NCI-H2081 treated with DMSO at 0.1 percent for 48 hours (cell line): ENCODE measurements at regions not wholly inside any gene's neighbourhood (a gene's known extent, or its start where the extent isn't known, plus 50 kb on each side); places are given as distances from the start of the nearest gene placed in this dataset.

Experiments
- DNase-seq: peaks from one replicate; lab custom pipeline; 2025; lab: John Stamatoyannopoulos, UW

DNA sequence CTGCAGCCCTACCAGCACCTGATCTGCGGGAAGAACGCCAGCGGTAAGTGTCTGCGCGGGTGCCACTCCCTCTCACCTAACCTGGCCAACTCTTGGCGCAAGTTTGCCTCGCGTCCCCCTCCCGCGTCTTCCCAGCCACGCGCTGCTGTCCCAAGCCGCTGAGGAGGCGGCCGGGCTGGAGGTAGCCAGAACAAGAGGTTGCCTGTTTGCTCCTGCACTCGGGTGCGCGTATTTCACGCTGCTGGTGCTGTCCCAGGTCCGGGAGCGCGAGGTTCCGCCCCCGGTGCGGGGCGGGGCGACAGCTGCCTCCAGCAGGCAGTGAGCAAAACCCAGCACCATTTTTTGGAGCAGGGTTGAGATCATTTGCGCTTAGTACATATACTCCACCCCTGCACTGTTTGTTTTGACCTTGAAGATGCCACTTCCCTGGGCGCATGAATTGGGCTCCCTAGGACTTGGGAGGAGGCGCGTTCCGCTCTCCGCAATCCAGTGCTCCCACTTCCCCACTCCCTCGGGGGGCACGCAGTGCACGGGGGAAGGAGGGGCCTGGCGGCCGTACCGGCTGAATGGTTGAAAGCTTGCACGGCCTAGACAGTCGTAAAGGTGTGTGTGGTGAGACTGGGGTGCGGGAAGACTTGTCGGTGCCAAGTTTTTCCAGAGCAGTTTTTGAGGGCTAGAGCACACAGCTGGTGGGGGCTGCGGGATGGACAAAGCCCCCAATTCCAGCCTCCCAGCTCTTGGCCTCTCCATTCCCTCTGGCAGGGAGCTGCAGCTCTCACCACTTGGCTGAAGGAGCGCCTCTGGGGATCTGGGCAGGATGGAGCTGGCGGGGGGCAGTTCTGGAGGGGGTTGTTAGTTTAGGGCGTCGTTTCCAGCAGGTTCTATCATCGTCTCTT is 226.9 kb upstream of the CRY1 start:
- DNase-seq = no peak

DNA sequence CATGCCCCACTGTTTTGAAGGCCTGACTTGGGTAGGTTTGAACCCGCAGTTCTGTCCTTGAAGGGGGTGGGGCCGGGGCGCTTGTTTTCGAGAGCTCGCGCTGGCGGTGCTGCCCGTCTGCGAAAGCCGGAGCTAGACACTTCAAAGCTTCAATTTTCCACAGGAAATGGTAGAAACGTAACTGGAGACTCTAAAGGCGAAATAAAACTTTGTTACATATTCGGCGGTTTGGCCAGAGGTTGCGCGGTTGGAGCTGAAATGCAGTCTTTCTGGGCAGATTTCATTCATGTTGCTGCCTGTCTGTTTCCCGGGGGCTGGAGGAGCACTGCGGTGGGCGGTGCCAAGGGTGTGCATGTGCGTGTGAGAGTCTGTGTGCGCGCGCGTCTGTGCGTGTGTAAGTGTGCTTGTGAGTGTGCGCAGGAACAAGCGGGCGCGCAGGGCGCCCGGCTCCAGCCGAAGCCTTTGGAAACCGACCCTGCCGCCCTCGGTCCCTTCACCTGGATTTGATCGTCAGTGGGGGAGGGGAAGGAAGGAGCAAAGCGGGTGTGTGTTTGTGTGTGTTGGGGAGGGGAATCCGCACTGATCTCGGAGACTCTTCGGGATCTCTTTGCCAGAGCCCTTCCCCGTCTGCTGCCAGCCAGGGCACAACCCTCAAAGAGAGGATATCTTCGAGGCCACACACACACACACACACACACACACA is 227.7 kb upstream of the CRY1 start:
- DNase-seq = no peak

DNA sequence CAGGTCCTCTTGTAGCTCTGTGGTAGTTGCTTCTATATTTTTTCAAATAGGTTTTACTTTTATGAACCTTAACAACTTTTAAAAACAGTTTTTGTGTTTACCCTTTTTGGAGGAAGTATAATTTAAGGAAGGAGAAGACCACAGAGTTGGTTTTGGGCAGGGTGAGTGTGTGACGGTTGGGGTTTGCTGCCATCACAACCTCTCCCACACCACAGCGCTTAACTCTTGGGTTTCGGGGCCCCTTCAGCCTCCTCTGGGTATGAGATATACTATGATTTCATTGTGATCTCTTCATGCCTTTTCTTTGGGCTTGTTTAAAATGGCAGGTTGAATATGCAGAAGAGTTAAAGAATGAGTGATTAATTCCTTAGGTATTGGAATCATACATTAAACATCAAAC is 228.7 kb upstream of the CRY1 start:
- DNase-seq = no peak

DNA sequence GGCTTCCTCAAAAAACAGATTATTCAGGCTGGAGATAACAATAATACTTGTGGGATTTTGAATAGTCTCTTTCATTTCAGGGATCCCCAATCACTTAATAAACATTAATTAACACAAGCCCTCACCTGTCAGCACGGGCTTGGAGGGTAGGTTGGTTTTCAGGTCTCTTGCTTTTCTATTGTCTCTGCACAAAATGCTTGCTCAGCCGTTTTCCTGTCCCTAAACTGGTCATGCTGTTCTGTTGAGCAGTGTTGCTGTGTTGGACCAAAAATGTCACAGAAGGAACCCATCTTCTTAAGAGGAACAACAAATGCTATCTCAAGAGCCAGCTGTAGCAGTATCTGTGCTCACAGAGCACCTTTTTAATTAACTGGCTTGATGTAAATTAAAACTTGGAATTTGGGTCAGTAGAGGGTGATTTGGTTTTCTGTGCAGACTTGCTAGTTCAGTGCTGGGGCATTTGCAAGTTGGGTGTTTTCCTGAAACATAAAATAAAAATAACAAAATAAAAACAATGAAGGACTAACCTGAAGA is 231.8 kb upstream of the CRY1 start:
- DNase-seq = no peak

DNA sequence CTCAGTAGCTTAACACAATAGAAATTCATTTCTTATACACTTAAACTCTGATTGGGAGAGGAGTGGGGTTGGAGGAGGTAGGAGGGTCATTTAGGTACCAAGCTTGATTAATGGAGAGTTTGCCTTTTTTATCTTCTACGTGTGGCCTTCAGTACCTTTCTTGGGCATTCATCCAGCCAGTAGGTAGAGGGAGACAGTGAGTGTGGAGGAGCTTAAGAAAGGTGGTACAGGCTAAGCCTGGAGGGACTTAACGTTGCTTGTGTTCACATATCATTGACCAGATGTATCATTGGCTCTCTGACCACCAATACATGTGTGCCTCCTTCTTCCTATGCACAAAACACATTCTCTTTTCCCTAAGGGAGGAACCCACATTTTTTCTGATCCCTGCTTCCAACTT is 232.9 kb upstream of the CRY1 start:
- no peak for DNase-seq

DNA sequence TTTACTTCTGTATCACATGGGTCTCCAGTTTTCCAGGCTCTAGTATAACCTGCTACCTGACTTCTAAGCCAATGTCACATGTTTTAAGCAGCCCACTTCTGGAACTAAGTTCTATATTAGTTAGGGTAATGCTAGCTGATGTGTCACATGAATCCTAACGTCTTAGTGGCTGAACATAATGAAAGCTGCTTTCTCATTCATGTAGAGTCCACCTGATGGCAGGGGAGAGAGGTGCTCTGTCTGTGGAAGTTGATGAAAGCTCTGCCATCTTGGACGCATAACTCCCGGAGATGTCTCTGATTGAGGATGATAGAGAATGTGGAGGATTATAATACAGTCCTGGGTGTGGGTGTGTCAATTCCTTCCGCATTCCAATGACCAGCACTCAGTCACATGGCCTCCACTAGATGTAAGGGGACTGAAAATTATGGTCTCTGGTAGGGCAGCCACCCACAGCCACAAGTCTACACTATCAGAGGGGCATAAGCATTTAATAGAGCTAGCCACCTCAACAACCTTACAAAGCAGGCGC is 234.4 kb upstream of the CRY1 start:
- DNase-seq = no peak

DNA sequence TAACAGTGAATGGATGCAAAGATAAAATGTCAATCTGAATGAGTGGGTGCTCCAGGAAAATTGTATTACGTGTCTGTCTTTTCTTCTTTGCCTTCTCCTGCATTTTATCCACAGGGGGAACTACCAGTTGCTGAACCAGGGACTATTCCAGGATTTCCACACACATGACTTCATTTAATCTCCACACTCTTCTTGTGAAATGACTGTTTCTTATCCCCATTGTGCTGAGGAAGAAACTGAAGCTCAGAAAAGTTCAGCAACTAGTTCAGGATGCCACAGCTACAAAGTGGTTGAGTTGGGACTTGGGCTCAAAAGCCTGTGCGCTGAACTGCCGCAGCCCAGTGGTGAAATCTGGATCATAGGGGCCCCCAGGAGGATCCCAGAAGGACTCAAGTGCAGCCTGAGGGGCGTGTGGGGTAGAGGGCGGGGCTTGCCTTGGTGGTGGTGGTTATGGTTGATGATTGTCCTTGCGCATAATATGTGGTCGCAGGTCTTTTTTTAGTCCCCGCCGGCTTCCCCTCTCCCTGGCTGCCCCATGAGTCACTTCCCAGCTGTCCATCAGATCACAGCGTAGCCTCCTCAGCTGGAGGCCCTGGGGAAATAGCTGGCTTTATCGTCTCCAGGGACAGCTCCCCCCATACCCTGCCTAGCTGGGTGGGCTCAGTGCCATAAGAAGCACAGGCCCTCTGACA is 235.2 kb upstream of the CRY1 start:
- no peak for DNase-seq

DNA sequence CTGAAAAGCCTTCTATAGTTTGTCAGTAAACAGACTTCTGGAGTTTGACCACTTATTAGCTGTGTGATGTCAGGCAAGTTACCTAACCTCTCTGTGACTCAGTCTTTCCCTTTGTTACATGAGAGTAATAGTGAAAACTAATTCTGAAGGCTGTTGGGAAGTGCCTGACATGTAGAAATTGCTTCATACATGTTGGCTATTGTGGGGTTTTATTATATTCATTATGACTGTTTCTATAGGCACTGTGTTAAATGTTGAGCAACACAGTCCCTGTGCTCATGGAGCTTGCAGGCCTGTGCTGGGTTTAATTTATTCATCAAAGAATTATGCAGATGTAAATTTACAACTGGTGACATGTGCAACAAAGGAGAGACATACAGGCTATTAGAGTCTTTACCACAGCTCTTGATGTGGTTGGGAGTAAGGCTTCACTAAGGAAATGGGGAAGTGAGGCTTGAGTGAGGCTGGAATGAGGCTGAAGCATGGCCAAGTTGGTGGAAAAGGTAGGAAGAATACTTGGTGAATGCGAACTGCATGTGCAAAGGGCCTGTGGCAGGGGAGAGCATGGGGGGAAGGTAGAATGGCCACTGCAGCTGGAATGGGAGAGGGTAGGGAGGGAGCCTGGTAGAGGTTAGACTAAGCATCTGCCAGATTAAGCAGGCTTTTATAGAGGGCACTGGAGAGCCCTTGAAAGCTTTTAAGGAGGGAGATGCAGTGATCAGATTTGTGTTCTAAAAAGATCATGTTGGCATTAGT is 236.4 kb upstream of the CRY1 start:
- DNase-seq = no peak

DNA sequence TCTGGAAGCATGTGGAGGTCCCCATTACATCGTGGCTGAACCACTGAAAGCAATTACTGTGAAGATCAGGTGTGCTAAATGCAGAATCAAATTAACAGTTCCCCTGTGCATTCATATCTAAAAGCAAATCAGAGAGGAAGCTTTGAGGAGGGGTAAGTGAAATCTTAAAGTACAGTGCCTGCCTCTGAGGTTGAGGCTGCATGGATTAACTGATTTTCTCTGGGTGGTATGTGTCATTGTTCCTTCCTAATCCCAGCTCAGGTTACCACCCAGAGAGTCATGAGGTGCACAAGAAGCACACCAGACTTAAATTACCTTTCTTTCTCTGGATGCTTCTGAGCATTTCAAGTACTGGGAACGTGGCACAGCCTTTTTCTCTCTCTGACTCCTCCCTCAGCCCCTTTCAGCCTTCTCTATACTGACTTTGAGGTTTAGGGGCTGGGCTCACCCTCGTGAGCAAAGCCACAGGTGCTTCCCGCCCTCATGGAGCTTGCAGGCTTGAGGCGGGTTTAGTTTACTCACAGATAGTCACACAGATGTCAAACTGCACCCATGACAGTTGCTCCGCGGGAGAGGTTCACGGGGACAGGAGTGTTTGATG is 237.6 kb upstream of the CRY1 start:
- DNase-seq = no peak

DNA sequence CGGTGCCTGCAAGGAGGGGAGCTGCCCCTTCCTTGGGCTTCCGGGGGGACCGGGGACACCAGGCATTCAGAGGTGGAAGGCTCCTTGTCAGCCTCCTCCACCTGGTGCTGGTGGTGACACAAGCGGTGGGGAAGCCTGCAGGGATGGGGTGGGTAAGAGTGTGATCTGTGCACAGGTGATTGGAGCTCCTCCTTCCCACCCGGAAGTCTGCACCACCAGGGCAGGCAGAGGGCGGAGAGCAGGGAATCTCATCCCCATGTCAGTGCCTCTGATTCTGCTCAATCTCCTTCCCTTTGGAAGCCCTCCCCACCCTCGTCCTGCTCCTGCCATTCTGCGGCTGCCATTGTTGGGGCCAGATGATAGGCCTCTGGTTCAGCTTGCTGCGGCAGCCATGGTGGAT is 238.1 kb upstream of the CRY1 start:
- no peak for DNase-seq

DNA sequence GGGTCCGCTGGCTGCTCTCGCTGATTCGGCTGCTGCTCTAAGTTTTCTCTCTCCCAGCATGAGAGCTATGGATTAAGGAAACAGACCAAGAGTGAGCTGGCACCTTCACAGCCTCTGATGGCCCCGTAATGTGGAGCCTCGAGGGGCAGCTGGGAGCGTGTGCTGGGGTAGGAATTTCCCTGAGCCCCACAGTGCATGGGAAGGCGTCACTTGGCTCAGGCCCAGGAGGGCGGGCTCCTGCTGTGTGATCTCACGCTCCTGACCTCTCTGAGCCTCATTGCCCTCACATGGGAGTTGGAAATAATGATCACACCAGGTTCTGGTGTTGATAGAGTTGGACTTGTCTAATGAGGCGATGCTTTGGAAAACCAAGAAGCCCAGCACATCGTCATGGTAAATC is 238.6 kb upstream of the CRY1 start:
- DNase-seq = no peak

DNA sequence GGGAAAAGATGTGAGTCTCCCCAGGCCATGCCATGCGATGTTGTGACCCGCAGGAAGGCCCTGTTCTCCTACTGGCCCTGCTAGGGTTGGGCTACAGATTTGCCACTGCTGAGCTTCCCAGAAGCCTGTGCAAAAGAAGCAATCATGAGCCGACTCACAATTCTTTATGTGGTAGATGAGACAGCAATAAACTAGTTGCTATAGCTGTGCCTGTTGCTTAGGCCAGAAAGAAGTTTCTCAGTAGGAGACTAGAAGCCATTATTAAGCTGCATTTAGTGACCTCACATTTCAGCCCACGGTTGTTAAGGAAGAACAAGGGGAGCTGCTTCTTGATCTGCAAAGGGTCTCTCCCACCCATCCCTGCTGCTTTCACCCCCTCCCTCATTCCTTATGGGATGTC is 239.4 kb upstream of the CRY1 start:
- DNase-seq = no peak

DNA sequence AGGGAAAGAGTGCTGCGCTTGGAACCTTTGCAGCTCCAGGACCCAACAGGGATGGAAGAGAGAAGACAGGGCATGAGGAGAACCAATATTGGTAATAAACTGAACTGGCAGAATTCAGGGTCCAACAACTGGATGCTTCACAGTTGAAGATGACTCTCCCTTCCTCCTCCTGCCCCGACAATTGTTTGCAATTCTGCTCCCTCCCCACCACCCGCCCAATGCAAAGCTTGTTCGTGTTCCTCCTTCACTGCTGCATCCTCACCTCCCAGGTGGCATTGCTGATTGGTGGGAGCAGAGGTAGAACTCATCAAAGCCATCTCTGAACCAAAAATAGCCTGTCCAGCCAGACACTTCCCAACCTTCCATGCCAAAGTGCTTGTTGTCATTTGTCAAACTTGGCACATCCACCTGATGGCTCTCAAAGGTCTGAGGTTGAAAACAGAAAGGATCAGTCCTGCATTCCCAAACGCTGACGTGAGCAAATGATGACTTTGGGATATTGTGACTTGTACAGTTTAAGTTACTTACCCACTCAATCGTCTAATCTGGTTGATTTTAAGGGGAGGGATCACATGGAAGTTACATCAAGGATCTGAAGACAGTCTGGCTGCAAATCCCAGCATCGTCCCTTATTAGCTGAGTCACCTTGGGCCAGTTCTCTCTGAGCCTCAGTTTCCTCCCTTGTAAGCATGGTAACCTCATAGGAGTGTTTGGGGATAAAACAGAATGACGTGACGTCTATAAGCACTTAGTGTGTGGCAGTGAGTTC is 242.6 kb upstream of the CRY1 start:
- DNase-seq = no peak

DNA sequence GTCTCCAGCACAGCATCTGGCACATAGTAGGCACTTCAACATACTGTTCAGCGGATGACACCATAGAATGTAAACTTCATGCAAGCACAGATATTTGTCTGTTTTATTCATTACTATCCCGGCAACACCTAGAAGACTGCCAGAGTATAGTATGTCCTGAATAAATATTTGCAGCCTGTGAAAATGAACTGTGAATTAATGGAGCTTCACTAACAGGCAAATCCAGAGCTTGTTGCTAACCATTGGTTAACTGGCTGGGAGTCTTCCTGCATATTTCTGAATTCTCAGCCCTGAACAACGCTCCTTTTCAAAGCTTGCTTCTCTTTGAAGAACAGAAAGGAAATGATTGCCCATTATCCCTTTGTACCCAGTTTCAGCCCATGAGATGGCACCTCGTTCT is 243.3 kb upstream of the CRY1 start:
- DNase-seq = no peak

DNA sequence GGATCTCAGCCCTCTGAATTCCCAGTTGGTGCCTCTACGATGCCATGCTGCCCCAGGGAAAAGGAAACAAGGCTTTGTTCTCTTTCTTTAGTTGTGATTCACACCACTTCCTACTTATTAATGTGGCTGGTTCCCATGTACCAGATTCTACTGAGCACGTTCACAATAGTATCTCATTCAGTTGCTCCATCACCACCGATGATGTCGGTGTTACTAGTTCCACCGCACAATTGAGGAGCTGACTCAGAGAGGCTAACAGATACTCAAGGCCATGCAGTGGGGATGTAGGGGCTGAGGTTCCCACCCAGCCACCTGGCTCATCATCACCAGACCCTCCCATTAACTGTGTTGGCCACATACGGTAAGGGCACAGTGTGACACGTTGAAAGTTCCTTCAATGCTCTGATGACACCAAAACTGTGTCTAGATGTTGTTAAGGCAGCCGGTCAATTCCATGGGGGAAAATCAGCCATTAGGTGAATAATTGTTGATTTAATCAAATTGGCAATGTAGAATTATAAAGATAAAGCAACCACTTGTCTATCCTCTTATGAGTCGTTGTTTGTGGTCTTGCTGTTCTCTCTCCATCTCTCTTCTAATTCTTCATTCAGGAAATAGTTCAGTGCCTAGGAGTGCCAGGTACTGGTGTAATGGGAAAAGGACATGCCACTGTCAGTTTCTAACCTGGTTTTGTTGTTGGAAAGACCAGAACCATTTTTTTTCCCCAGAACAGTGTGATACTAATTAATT is 244.2 kb upstream of the CRY1 start:
- no peak for DNase-seq

DNA sequence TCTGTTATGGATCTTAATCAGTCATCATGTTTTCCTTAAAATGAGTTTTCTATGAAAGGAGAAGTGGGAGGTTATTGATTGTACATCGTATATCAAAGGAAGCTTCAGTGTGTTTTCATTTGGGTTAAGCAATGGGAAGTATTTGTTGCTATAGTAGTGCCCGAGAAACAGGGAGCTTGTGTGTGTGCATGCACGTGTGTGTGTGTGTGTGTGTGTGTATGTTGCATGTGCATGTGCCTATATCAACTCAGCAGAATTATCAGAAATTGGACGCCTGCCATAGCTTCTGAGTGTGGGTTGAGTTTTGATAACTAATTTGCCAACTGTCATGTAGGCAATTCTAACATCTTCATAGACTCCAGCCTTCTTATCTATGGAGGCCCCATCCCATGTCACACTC is 246.1 kb upstream of the CRY1 start:
- no peak for DNase-seq

DNA sequence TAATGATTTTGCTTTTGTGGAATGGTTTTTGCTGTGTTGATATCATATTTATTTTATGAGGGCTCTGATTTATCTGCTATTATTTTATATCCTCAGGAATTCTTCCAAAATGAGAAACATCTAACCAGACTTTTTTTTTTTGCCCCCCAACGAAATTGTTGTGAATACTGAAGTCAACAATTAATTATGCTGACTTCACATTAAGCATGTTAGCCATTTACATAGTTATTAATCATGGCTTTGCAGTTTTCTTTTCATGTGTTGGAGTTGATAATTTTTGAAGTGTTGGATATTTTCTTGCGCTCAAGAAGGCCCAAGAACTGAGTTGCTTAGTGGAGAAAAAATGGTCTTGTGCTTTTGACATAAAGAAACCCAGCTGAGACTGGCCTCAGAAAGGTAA is 246.6 kb upstream of the CRY1 start:
- no peak for DNase-seq

DNA sequence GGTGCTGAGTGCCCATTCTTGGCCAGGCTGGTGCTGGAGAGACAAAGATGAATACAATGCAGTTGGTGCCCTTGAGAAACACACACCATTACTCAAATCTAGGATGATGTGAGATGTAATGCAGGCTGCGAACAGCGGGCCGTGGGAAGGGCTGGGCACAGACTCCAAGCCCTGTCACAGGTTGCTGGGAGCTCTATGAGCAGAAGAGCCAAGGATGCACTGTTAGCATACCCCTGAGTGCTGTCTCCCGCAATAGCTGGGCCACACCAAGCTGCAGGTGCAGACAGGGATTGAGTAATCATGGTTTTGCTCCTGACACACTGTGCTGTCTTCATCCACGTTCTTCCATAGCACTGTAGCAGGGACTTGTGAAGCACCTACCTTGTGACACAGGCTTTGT is 247.5 kb upstream of the CRY1 start:
- DNase-seq = no peak

DNA sequence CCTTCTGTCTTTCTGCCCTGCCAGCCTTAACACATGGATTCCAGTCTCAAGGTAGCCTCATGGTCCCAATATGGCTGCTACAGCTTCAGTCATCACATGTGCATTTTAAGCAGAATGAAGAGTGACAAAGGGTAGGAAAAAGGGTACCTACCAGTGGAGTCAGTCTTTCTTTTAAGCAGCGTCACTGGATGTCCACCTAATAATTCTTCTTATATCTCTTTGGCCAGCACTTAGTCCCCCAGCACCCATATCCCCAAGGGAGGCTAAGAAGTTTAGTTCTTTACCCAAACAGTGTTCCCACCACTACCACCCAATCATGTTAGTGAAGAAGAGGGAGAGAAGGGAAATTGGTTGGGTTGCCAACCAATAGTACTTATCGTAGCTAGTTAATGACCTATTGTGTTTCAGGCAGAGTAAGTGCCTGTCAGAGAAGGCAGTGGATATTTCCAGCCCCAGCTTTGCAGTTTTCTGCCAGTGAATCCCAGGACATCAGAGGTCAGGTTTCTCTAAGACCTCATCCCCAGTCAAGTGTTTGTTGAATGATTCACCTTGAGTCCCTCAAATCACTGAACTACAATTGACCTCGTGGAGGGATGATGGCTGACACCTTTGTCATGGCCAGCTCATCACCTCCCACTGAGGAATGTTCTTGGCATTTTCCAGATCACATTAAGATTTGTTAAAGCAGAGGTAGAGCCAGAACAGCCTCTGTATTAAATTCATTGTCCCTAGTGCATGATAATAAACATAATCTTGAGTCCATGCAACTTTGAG is 250.9 kb upstream of the CRY1 start:
- no peak for DNase-seq
